HT1080 (cell line): ENCODE measurements at regions not wholly inside any gene's neighbourhood (a gene's known extent, or its start where the extent isn't known, plus 50 kb on each side); places are given as distances from the start of the nearest gene placed in this dataset.
"Not testable (repeated sequence)": the region's sequence is repeated elsewhere in the genome, so short reads cannot be mapped to it uniquely, and the experiment has no call there.

Source experiments
- DNase-seq: peaks from one replicate; pipeline ENCODE4 v3.0.0-alpha.2; 2015; ENCODE audit warnings: low read depth

- DNase-seq, result no peak
These were observed 251.8 kb downstream of the KCNRG start for GRCh38 chr13:50267066-50267465.

- DNase-seq, result no peak
These were observed 252.7 kb downstream of the KCNRG start for GRCh38 chr13:50267917-50268316.

- no peak for DNase-seq
These were observed 253.3 kb downstream of the KCNRG start for GRCh38 chr13:50268500-50268899.

GRCh38 chr13:50274181-50274580 lies 258.9 kb downstream of the KCNRG start:
- DNase-seq, result no peak

GRCh38 chr13:50275392-50276063 lies 260.3 kb downstream of the KCNRG start:
- DNase-seq, result no peak

- no peak for DNase-seq
These were observed 261.3 kb downstream of the KCNRG start for GRCh38 chr13:50276550-50276949.

- no peak for DNase-seq
These were observed 261.9 kb downstream of the KCNRG start for GRCh38 chr13:50277127-50277526.

GRCh38 chr13:50277906-50278305 lies 262.7 kb downstream of the KCNRG start:
- DNase-seq, result no peak

GRCh38 chr13:50280441-50280937 lies 265.2 kb downstream of the KCNRG start:
- DNase-seq, result no peak

- DNase-seq, result no peak
These were observed 266.8 kb downstream of the KCNRG start for GRCh38 chr13:50282016-50282415.

GRCh38 chr13:50283017-50283416 lies 267.8 kb downstream of the KCNRG start:
- DNase-seq, result no peak

- DNase-seq, result no peak
These were observed 269.3 kb downstream of the KCNRG start for GRCh38 chr13:50284540-50284939.

GRCh38 chr13:50285283-50285682 lies 270.0 kb downstream of the KCNRG start:
- no peak for DNase-seq

- DNase-seq, result no peak
These were observed 271.1 kb downstream of the KCNRG start for GRCh38 chr13:50286324-50286723.

- no peak for DNase-seq
These were observed 274.9 kb downstream of the KCNRG start for GRCh38 chr13:50290186-50290585.

GRCh38 chr13:50291611-50292010 lies 276.4 kb downstream of the KCNRG start:
- DNase-seq, result peak; percentile 30

GRCh38 chr13:50292081-50292480 lies 276.8 kb downstream of the KCNRG start:
- no peak for DNase-seq

- DNase-seq, result not testable (repeated sequence)
These were observed 279.2 kb downstream of the KCNRG start for GRCh38 chr13:50294425-50294824.

GRCh38 chr13:50299546-50300249 lies 284.5 kb downstream of the KCNRG start:
- DNase-seq, result no peak

- DNase-seq, result no peak
These were observed 288.9 kb downstream of the KCNRG start for GRCh38 chr13:50303963-50304721.

- DNase-seq, result no peak
These were observed 290.9 kb downstream of the KCNRG start for GRCh38 chr13:50306156-50306555.

GRCh38 chr13:50309318-50309717 lies 294.1 kb downstream of the KCNRG start:
- DNase-seq, result no peak
